Naive thymus-derived CD8-positive, alpha-beta T cell (primary cell): ENCODE measurements at regions not wholly inside any gene's neighbourhood (a gene's known extent, or its start where the extent isn't known, plus 50 kb on each side); places are given as distances from the start of the nearest gene placed in this dataset.

Experiments used
- ATAC-seq, 2 donors: fragments of 150-1000 bp; cut with Tn5 transposase in 1 of 2; sonication (Bioruptor Pico), chemical (Tn5 transposase) in 1 of 2; 1 replicate in 1 of 2; 2 replicates in 1 of 2; pipeline ENCODE4 v1.10.0; 2021; ENCODE audit warnings: mild to moderate bottlenecking in 2 of 2, moderate library complexity in 2 of 2
- POLR2A ChIA-PET: fragments of 350-600 bp; sonication (Branson Sonifier 250); formaldehyde crosslinking; loops from one replicate; lab custom pipeline; 2021; ENCODE audit warnings: antibody characterized with exemption; lab: Charles Lee
- DNase-seq, 10 donors: peaks; one replicate each; pipeline versions ENCODE4 v3.0.0 to v3.0.0-alpha.2; 2020 to 2022
- H3K27ac Mint-ChIP-seq, 10 donors: one replicate each; pipeline ENCODE4 v1.8.0; 2020 to 2022; ENCODE audit warnings: mild to moderate bottlenecking in 10 of 10, mixed read lengths in 10 of 10, moderate library complexity in 4 of 10, inconsistent platforms in 1 of 10
- H3K27me3 Mint-ChIP-seq, 5 donors: one replicate each; pipeline ENCODE4 v1.8.0; 2021 to 2022; ENCODE audit warnings: mixed read lengths in 5 of 5
- H3K36me3 Mint-ChIP-seq, 3 donors: one replicate each; pipeline ENCODE4 v1.8.0; 2020 to 2022; ENCODE audit warnings: mixed read lengths in 3 of 3, mild to moderate bottlenecking in 2 of 3, inconsistent platforms in 1 of 3
- H3K4me1 Mint-ChIP-seq, 4 donors: one replicate each; pipeline ENCODE4 v1.8.0; 2021 to 2022; ENCODE audit warnings: mixed read lengths in 4 of 4
- H3K4me3 Mint-ChIP-seq, 10 donors: one replicate each; pipeline ENCODE4 v1.8.0; 2020 to 2022; ENCODE audit warnings: mild to moderate bottlenecking in 10 of 10, mixed read lengths in 10 of 10, moderate library complexity in 6 of 10, inconsistent platforms in 1 of 10
- H3K9me3 Mint-ChIP-seq, 9 donors: one replicate each; pipeline ENCODE4 v1.8.0; 2020 to 2022; ENCODE audit warnings: mixed read lengths in 9 of 9, mild to moderate bottlenecking in 3 of 9, inconsistent platforms in 1 of 9, moderate library complexity in 1 of 9

DNA sequence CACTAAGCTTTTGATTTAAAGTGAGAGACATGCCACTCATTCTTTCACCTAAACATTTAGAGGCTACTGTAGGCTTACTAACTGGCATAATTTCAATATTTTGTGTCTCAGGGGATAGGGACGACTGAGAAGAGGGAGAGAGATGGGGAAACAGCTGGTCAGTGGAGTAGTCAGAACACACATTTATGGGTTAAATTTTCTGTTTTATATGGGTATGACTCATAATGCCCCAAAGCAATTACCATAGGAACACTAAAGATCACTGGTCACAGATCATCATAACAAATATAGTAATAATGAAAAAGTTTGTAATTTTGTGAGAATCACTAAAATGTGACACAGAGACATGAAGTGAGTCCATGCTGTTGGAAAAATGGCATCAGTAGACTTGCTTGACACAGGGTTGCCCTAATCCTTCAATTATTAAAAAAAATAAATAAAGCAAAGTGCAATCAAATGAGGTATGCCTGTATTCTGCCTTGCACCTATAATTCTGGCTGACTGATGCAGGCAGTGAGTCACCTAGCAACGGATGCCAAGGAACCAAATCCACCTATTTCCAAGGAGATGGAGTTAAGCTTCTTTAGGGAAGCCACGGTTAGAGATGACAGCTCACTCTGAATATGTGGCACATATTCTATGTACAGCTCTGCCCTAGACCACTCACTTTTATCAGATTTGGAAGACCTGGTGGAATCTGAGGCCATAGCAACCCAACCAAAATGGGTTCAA lies 166.1 kb downstream of the MARCHF11 start:
- H3K36me3 Mint-ChIP-seq, result peaks cover 0 to 17% (median 0%) of the 10 kb centered on the region in 3 donors
- peaks cover 0 to 36% (median 16%) of the 10 kb centered on the region in 9 donors for H3K9me3 Mint-ChIP-seq
- H3K27me3 Mint-ChIP-seq, result no peaks in the 10 kb centered on the region
- POLR2A ChIA-PET, result no interaction called here
- no peak overlapping the region for H3K27ac Mint-ChIP-seq
- ATAC-seq (no peak), DNase-seq (no peak)
- H3K4me3 Mint-ChIP-seq, result no peak overlapping the region
- no peaks in the 10 kb centered on the region for H3K4me1 Mint-ChIP-seq

DNA sequence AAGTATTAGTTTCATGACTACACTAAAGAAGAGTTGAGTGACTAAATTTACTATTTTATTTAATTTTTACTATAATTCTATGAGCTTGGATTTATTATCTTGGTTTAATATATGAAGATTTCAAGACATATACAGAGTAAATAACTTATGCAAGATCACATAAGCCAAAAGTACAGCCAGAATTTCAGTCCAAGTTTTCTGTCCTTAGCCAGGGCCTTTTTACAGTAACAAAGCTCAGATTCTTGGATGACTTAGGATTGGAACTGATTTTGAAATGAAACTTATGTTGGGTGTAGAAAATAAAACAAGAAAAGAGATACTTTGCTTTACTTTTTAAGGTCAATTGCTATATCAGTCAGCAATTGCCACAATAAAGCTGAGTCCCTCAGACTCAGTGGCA lies 170.3 kb downstream of the MARCHF11 start:
- Mint-ChIP-seq H3K9me3 (peaks cover 0 to 42% (median 20%) of the 10 kb centered on the region in 9 donors), H3K27ac (no peak overlapping the region), H3K4me1 (no peaks in the 10 kb centered on the region), H3K27me3 (no peaks in the 10 kb centered on the region), H3K4me3 (no peak overlapping the region), H3K36me3 (peaks cover 0 to 27% (median 0%) of the 10 kb centered on the region in 3 donors)
- ATAC-seq (no peak), DNase-seq (no peak)
- POLR2A ChIA-PET, result interaction anchor here (0.6 kb wide), 1 partner anchor 1297 kb away, joined by 6 read pairs; no protein-coding TSS in a partner anchor

DNA sequence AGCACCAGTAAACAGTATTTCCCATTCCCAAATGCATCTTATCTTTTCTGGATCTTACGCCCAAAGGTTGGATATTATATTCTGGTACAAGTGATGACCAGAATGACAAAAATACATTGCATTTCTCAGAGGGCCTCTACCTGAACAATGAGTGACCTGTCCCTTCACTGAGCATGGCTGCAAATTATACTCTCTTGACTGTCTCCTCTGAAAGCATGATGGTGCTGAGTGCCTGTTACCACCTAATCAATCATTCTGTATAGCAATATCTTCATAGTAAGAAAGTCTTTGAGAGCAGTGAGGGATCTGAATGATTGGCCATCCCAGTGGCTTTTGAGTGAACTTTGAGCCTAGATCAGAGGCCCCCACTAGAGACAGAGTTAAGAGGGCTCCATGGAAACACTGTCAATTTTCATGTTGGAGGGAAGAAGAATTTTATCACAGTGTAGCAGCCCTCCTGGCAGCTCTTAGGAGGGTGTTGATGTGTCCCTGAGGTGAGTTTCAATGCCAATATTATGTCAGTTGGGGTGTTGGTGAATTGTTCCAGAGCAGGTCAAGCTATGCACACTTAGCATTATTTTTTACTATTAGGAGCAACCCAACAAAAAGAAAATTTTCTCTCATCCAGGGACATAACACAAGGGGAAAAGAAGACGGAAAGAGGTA lies 171.7 kb downstream of the MARCHF11 start:
- no peaks in the 10 kb centered on the region for H3K27me3 Mint-ChIP-seq
- H3K4me3 Mint-ChIP-seq, result no peak overlapping the region
- H3K9me3 Mint-ChIP-seq, result peaks cover 10 to 41% (median 28%) of the 10 kb centered on the region in 9 donors
- POLR2A ChIA-PET, result no interaction called here
- no peak overlapping the region for H3K27ac Mint-ChIP-seq
- DNase-seq, result no peak
- ATAC-seq, result no peak
- H3K36me3 Mint-ChIP-seq, result peaks cover 0 to 27% (median 0%) of the 10 kb centered on the region in 3 donors
- no peaks in the 10 kb centered on the region for H3K4me1 Mint-ChIP-seq

DNA sequence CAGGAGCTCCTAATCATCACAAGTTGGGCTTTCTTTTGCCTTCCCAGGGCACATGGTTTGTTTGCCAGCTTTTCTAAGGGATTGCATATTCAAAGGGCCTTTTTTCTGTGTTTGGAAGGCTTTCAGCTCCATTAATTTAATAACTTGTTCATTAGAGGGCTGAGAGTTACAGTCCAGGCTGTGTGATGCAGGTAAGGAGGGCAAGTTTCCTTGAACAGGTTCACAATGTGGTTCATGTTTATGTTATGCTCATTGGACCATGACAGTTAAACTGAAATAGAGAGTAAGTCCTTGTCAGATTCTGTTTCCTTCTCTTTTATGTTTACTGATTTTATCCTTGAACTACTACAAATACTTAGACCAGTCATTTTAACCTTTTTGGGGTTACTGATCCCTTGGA lies 174.4 kb downstream of the MARCHF11 start:
- POLR2A ChIA-PET, result no interaction called here
- ATAC-seq, result no peak

DNA sequence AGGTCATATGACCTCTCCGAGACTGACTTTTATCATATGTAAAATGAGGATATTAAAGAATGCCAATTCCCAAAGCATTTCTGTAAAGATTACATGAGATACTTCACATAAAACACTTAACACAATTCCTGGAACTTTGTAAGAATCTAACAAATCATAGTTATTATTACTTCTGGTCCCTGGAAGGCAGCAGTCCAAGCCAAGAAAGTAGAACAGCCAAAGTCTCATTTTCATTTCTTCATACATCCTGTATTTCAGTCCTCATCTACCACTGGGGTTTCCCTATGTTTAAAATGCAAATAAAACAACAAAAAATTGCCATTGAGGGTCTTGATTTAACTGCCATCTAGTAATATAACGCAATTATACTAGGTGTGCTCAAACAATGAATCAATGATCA lies 179.5 kb downstream of the MARCHF11 start:
- Mint-ChIP-seq H3K4me3 (no peak overlapping the region), H3K4me1 (no peaks in the 10 kb centered on the region), H3K36me3 (peaks cover 0 to under 1% (median 0%) of the 10 kb centered on the region in 3 donors), H3K27ac (no peak overlapping the region), H3K27me3 (no peaks in the 10 kb centered on the region), H3K9me3 (peaks cover 2 to 22% (median 6%) of the 10 kb centered on the region in 9 donors)
- ATAC-seq, result no peak
- DNase-seq, result no peak
- POLR2A ChIA-PET, result no interaction called here

More for the DNA sequence above, 174.4 kb downstream of the MARCHF11 start:
- Mint-ChIP-seq H3K9me3 (peaks cover 9 to 39% (median 26%) of the 10 kb centered on the region in 9 donors), H3K27me3 (no peaks in the 10 kb centered on the region), H3K4me1 (no peaks in the 10 kb centered on the region), H3K4me3 (no peak overlapping the region), H3K36me3 (peaks cover 0 to 19% (median 0%) of the 10 kb centered on the region in 3 donors), H3K27ac (no peak overlapping the region)
- DNase-seq, result no peak

DNA sequence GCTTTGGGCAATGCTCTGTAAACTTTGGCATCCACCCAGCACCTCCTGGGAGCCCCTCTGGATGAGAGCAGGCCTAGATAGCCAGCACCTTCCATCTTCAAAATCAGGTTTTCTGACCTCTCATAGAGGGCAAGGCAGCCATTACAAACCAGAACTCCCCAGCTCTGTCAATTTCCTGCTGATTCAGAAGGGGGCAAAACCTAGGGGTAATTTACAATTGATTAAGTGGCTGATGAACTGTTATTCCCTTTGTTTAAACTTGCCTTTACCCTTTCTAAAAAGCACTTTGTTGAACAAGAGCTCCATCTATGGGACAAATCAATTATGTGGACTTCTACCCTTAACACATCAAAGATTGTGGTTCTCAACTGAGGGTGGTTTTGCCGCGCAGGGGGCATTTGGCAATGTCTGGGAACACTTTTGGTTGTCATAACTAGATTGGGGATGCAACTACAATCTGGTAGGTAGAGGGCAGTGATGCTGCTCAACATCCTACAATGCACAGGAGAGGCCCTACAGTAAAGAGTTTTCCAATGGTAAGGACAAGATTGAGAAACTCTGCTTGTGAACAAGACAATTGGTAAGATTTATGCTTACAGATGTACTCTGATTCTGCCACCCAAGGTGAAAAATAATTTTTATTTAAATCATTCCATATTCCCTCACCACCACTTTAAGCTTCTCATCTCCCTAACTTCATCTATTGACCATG lies 184.1 kb downstream of the MARCHF11 start:
- Mint-ChIP-seq H3K4me3 (no peak overlapping the region), H3K9me3 (peaks cover 11 to 49% (median 23%) of the 10 kb centered on the region in 9 donors), H3K27ac (no peak overlapping the region), H3K27me3 (peaks cover 0 to 4% (median 0%) of the 10 kb centered on the region in 5 donors), H3K4me1 (no peaks in the 10 kb centered on the region), H3K36me3 (peaks cover 0 to 38% (median 3%) of the 10 kb centered on the region in 3 donors)
- POLR2A ChIA-PET, result no interaction called here
- DNase-seq (no peak), ATAC-seq (no peak)

DNA sequence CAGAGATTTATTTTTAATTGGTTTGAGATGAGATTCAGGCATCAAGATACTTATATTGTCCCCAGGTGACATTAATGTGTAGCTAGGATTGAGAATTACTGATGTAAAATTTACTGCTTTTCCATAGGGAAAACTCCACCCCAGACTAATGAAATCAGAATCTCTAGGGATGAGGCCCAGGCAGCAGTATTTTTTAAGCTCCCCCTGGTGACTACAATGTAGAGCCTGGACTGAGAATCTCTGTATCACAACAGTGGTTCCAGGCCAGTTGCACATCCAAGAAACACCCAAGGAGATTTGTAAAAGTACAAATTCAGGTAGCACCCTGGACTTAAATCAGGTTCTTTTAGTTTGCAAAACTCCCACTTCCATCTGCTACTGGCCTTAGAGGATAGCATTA lies 185.7 kb downstream of the MARCHF11 start:
- Mint-ChIP-seq H3K27me3 (peaks cover 0 to 4% (median 0%) of the 10 kb centered on the region in 5 donors), H3K4me1 (no peaks in the 10 kb centered on the region), H3K9me3 (peaks cover 16 to 56% (median 29%) of the 10 kb centered on the region in 9 donors), H3K4me3 (no peak overlapping the region), H3K27ac (no peak overlapping the region), H3K36me3 (peaks cover 0 to 40% (median 3%) of the 10 kb centered on the region in 3 donors)
- POLR2A ChIA-PET, result no interaction called here
- no peak for DNase-seq
- no peak for ATAC-seq

DNA sequence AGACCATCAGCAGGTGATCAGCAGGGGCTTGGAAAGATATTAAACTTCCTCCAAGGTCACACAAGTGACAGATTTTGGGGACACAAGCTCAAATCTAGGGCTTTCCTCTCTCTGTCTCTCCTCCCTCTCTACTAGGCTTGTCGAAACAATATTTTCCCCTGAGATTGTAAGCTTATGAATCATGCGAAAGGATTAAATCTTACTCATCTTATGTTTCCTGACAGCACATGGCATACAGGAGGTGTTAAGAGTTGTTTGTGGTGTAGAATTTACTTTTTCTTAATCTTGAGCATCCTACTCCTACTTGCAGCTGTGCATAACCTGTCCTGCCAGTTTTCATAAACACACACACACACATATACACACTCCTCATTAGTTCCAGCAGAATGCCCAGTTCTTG lies 186.3 kb downstream of the MARCHF11 start:
- ATAC-seq (no peak), DNase-seq (no peak)
- peaks cover 0 to 40% (median 3%) of the 10 kb centered on the region in 3 donors for H3K36me3 Mint-ChIP-seq
- H3K4me3 Mint-ChIP-seq, result no peak overlapping the region
- H3K27me3 Mint-ChIP-seq, result peaks cover 0 to 4% (median 0%) of the 10 kb centered on the region in 5 donors
- H3K9me3 Mint-ChIP-seq, result peaks cover 16 to 61% (median 29%) of the 10 kb centered on the region in 9 donors
- no peaks in the 10 kb centered on the region for H3K4me1 Mint-ChIP-seq
- POLR2A ChIA-PET, result no interaction called here
- H3K27ac Mint-ChIP-seq, result no peak overlapping the region

DNA sequence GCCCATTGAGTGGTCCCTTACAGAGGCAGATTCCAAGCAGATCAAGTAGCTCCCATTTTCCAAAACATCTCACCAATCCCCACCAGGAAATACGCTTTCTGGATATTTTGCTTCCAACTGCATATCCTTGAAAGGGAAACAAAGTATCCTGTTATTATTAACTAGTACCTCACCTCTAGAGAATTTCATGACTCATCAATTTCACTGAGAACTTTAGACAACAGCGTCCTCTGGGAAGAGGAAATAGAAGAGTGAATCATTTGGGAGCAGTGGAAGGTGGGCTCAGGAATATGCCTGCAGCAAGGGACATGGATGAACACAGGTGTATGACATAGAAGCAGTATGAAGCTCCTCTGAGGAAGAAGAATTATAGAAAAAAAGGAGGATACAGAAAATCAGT lies 186.7 kb downstream of the MARCHF11 start:
- Mint-ChIP-seq H3K4me3 (no peak overlapping the region), H3K27me3 (peaks cover 0 to 4% (median 0%) of the 10 kb centered on the region in 5 donors), H3K36me3 (peaks cover 0 to 40% (median 3%) of the 10 kb centered on the region in 3 donors), H3K4me1 (no peaks in the 10 kb centered on the region), H3K9me3 (peaks cover 16 to 61% (median 29%) of the 10 kb centered on the region in 9 donors), H3K27ac (no peak overlapping the region)
- DNase-seq (no peak), ATAC-seq (no peak)
- POLR2A ChIA-PET, result no interaction called here

DNA sequence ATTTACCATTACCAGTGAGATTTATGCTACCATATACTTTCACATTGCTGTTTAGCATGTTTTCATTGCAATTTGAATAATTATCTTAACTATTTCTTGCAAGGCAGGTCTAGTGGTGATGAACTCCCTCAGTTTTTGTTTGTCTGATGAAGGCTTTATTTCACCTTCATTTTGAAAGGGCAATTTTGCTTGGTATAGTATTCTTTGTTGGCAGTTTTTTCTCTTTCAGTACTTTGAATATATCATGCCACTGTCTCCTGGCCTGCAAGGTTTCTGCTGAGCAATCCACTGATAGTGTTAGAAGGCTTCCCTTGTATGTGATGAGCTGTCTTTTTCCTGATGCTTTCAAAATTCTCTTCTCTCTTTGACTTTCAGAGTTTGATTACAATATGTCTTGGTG lies 188.0 kb downstream of the MARCHF11 start:
- Mint-ChIP-seq H3K4me3 (no peak overlapping the region), H3K4me1 (no peaks in the 10 kb centered on the region), H3K27ac (no peak overlapping the region), H3K9me3 (peaks cover 16 to 53% (median 29%) of the 10 kb centered on the region in 9 donors), H3K36me3 (peaks cover 0 to 40% (median 3%) of the 10 kb centered on the region in 3 donors), H3K27me3 (peaks cover 0 to 4% (median 0%) of the 10 kb centered on the region in 5 donors)
- ATAC-seq (no peak), DNase-seq (no peak)
- POLR2A ChIA-PET, result no interaction called here
